Ecto neural progenitor cell (in vitro differentiated cells): ENCODE measurements at regions not wholly inside any gene's neighbourhood (a gene's known extent, or its start where the extent isn't known, plus 50 kb on each side); places are given as distances from the start of the nearest gene placed in this dataset.
"Not testable (repeated sequence)": the region's sequence is repeated elsewhere in the genome, so short reads cannot be mapped to it uniquely, and the experiment has no call there.

ENCODE experiments used
- DNase-seq: peaks from one replicate; pipeline ENCODE4 v3.0.0-alpha.2; 2018; ENCODE audit warnings: low spot score

GRCh38 chr20:22734946-22735647, 150.7 kb upstream of the FOXA2 start:
- not testable (repeated sequence) for DNase-seq

DNA sequence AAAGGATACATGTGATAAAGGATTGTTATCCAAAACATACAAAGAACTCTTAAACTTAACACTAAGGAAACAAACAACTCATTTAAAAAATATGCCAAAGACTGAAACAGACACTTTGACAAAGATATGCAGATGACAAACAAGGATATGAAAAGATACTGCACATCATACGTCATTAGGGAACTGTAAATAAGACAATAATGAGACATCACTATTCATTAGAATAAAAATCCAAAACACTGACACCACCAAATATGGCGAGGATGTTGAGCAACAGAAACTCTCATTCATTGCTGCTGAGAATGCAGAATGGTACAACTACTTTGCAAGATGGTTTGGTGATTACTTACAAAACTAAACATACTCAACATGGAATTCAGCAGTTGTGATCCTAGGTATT, 156.5 kb upstream of the FOXA2 start:
- no peak for DNase-seq

- no peak for DNase-seq
Observed at GRCh38 chr20:22744341-22745193, 160.2 kb upstream of the FOXA2 start.

DNA sequence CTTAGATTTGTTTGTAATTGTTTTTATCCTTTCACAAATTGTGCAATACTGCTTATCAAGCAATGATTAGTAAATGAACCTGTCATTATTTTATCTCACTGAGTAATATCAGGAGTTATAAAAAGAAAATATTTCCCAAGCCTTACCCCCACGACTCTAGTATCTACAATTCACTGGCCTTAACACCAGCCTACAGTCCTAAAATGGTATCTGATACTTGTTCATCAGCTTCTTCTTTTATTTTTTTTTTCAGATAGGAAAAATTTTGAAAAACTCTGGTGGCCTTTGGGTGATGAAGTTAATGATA, 160.8 kb upstream of the FOXA2 start:
- no peak for DNase-seq

DNA sequence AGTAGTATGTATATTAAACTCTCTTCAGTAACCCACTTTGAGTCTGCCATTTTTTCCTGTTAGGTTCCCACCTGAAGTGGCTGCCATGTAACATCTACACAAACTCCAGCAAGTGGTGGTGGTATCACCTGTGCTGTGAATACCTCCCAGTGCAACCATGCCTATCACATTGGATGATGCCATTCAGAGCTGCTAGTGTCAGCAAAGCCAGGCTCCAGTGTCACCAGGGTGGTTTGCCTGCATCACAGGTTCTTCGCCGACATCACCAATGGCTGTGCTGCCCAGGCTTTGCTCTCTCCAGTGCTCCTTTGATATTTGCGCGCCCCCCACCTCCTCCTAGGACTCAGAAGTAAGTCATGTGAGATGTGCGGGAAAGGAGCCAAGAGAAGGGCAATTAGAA, 162.6 kb upstream of the FOXA2 start:
- DNase-seq, result no peak

GRCh38 chr20:22752324-22752723, 168.0 kb upstream of the FOXA2 start:
- no peak for DNase-seq

- no peak for DNase-seq
Observed at GRCh38 chr20:22757424-22758183, 173.2 kb upstream of the FOXA2 start.

- no peak for DNase-seq
Observed at GRCh38 chr20:22758815-22759214, 174.4 kb upstream of the FOXA2 start.

- no peak for DNase-seq
Observed at GRCh38 chr20:22762576-22763256, 178.3 kb upstream of the FOXA2 start.

GRCh38 chr20:22763257-22763906, 179.0 kb upstream of the FOXA2 start:
- no peak for DNase-seq

GRCh38 chr20:22768266-22769178, 184.2 kb upstream of the FOXA2 start:
- DNase-seq, result no peak

- no peak for DNase-seq
Observed at GRCh38 chr20:22770241-22770800, 185.9 kb upstream of the FOXA2 start.

- DNase-seq, result no peak
Observed at GRCh38 chr20:22771706-22772105, 187.3 kb upstream of the FOXA2 start.

DNA sequence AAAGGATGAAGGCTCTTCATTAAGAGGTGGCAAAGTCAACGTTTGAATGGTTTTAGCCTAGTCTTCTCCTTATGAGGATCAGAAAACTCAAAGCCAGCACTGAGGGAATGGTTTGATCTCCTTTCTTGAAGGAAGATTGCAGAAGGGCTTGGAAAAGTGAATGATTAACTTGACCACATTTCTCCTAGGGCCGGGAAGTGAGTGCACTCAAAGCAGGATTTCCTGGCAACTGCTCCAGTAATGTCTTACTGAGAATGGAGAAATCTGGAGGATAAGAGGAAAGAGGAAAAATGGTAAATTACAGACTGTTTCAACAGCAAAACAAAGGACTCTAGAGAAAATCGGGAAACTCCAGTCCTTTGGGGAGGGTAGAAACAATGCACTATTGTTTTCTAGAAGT, 189.0 kb upstream of the FOXA2 start:
- no peak for DNase-seq

DNA sequence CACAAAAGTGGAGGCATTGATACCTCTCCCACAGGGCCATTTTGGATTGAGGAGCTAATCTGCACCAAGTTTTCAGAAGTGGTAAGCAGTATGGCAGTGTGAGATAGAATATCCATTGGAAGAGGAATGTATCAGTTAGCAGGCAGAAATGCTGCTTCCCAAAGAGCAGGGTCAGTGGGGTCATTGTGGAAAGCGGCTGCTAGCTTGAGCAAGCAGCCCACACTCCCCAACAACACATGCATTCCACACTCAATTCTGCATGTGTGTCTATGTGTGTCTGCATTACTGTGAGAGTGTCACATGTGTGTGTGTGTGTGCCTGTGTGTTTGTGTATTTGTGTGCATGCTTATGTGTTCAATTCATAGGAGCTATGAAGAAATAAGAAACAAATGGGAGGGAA, 190.9 kb upstream of the FOXA2 start:
- DNase-seq, result no peak

GRCh38 chr20:22775671-22776139, 191.3 kb upstream of the FOXA2 start:
- DNase-seq, result no peak

DNA sequence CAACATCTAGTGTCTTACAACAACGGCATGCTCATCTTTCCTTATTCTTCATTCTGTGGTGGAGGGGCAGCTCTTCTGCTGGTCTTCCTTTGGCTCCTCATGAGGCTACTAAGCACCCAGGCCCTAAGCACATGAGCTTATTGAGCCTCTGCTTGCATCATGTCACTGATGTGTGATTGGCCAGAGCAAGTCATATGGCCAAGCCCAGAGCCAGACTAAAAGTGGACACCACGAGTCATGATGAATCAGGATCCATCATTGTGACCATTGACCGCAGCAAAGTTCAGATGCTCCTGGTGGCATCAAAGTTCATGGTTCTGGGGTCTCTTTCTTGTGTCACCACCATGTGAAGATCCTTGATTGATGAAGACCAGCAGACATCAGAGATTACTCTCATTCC, 192.0 kb upstream of the FOXA2 start:
- no peak for DNase-seq

DNA sequence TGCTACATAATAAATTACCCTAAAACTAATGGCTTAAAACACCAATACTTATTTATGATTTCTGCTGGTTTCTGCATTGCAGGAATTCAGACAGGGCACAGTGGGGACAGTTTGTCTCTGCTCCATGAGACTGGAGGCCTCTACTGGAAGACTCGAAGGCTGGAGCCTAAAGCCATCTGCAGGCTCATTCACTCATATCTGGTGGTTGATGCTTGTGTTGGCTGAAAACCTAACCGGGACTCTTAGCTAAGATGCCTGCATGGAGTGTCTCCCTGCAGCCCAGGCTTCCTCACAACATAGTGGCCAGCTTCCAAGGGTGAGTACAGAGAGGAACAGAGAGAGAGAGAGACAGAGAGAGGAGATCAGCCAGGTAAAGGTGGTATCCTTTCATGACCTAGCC, 195.5 kb upstream of the FOXA2 start:
- DNase-seq, result no peak

DNA sequence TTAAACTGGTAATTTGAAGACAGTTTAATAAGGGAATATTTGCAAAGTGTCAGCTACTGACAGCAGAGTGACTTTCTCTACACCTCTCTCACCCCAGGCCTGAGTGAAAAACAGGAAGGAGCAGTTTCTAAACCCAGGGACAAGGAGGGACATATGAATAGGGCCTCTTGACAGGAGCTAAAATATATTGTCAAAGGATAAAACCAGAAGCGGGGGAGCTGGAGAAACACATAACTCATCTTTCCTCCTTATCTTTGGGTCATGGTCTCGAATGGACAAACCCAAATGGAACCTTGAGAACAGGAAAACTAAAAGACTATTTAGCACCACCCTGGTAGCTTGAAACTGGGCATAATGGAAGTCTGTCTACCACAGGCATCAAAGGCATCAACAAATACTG, 197.5 kb upstream of the FOXA2 start:
- DNase-seq, result no peak

DNA sequence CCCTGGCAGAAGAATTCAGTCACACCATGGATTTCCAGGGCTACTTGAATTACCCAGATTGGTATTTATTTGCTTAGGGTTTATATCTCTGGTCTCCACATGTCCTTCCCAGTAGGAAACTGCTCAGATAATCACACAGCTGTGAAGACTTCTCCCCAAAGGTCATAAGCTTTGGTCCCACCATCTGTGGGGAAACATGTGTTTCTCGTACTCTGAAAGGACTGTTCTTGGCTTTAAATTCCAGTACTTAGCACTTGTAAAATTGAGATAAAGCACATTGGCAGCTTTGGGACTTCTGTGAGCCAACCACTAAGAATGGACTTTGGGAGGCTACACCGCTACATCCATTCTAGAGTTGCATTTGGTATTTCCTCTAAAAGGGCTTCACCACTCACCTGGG, 205.3 kb upstream of the FOXA2 start:
- DNase-seq, result no peak
